Neuronal stem cell (in vitro differentiated cells): ENCODE measurements at regions not wholly inside any gene's neighbourhood (a gene's known extent, or its start where the extent isn't known, plus 50 kb on each side); places are given as distances from the start of the nearest gene placed in this dataset.
A peak's percentile ranks its signal among the peaks of the same experiment; 100 is the strongest.

Experiments
- DNase-seq: peaks from one replicate; pipeline ENCODE4 v3.0.0-alpha.2; 2013; ENCODE audit warnings: low spot score
- H2AFZ ChIP-seq: one replicate; pipeline ENCODE4 v1.6.1; 2013; ENCODE audit warnings: mild to moderate bottlenecking, low read length, inconsistent platforms
- H2AK5ac ChIP-seq: 2 replicates; pipeline ENCODE4 v1.6.1; 2013; ENCODE audit warnings: low read depth, mild to moderate bottlenecking, inconsistent platforms, low read length, moderate library complexity, mixed read lengths
- H2BK120ac ChIP-seq: 2 replicates; pipeline ENCODE4 v1.6.1; 2013; ENCODE audit warnings: low read depth, mild to moderate bottlenecking, inconsistent platforms, low read length, moderate library complexity, mixed read lengths
- H2BK12ac ChIP-seq: one replicate; pipeline ENCODE4 v1.6.1; 2013; ENCODE audit warnings: low read length, inconsistent platforms
- H2BK15ac ChIP-seq: 2 replicates; pipeline ENCODE4 v1.6.1; 2013; ENCODE audit warnings: mild to moderate bottlenecking, low read length, inconsistent platforms, mixed read lengths
- H2BK5ac ChIP-seq: one replicate; pipeline ENCODE4 v1.6.1; 2013; ENCODE audit warnings: inconsistent platforms, mild to moderate bottlenecking, low read length, moderate library complexity
- H3K14ac ChIP-seq: one replicate; pipeline ENCODE4 v1.6.1; 2013; ENCODE audit warnings: low read length, inconsistent platforms
- H3K18ac ChIP-seq: 2 replicates; pipeline ENCODE4 v1.6.1; 2013; ENCODE audit warnings: low read length, inconsistent platforms
- H3K23ac ChIP-seq: 2 replicates; pipeline ENCODE4 v1.6.1; 2013; ENCODE audit warnings: low read depth, mild to moderate bottlenecking, mixed read lengths, low read length, inconsistent platforms; ENCODE audit not compliant: poor library complexity
- H3K27ac ChIP-seq: replicated peaks from 3 replicates; pipeline ENCODE4 v1.5.1; 2013; ENCODE audit warnings: low read length, inconsistent platforms
- H3K27me3 ChIP-seq, 3 experiments: 2 replicates each; pipeline ENCODE4 v1.6.1; 2013; ENCODE audit warnings: low read length in 3 of 3, mild to moderate bottlenecking in 2 of 3, inconsistent platforms in 1 of 3, low read depth in 1 of 3, mixed read lengths in 1 of 3, moderate library complexity in 1 of 3; ENCODE audit not compliant: control insufficient read depth in 3 of 3, insufficient read depth in 3 of 3
- H3K36me3 ChIP-seq, 2 donors: replicated peaks in 1 of 2; 2 replicates each; pipeline ENCODE4 v1.6.1; 2013; ENCODE audit warnings: low read length in 2 of 2; ENCODE audit not compliant: control insufficient read depth in 2 of 2, insufficient read depth in 2 of 2
- H3K4ac ChIP-seq: 2 replicates; pipeline ENCODE4 v1.6.1; 2013; ENCODE audit warnings: inconsistent platforms, mild to moderate bottlenecking, low read length, moderate library complexity
- H3K4me1 ChIP-seq, 2 donors: 1 replicate in 1 of 2; 2 replicates in 1 of 2; pipeline ENCODE4 v1.6.1; 2013; ENCODE audit warnings: low read length in 2 of 2, low read depth in 1 of 2; ENCODE audit not compliant: control insufficient read depth in 2 of 2, insufficient read depth in 1 of 2
- H3K4me2 ChIP-seq: one replicate; pipeline ENCODE4 v1.6.1; 2013; ENCODE audit warnings: mild to moderate bottlenecking, low read length, inconsistent platforms; ENCODE audit not compliant: insufficient read depth, poor library complexity, severe bottlenecking
- H3K4me3 ChIP-seq, 2 donors: 2 replicates each; pipeline ENCODE4 v1.5.1; 2013; ENCODE audit warnings: low read length in 2 of 2, mild to moderate bottlenecking in 2 of 2, inconsistent platforms in 1 of 2, moderate library complexity in 1 of 2
- H3K79me1 ChIP-seq: one replicate; pipeline ENCODE4 v1.6.1; 2013; ENCODE audit warnings: low read depth, mild to moderate bottlenecking, inconsistent platforms, low read length, moderate library complexity
- H3K9ac ChIP-seq: one replicate; pipeline ENCODE4 v1.6.1; 2013; ENCODE audit warnings: mild to moderate bottlenecking, low read depth, low read length, inconsistent platforms; ENCODE audit not compliant: poor library complexity
- H3K9me3 ChIP-seq, 2 donors: replicated peaks in 1 of 2; 2 replicates each; pipeline versions ENCODE3 to v1.6.1; 2013; ENCODE audit warnings: low read length in 2 of 2, mild to moderate bottlenecking in 2 of 2, inconsistent platforms in 1 of 2, low read depth in 1 of 2, mixed read lengths in 1 of 2, moderate library complexity in 1 of 2; ENCODE audit not compliant: control insufficient read depth in 2 of 2, insufficient read depth in 1 of 2
- H4K8ac ChIP-seq: one replicate; pipeline ENCODE4 v1.6.1; 2013; ENCODE audit warnings: low read depth, mild to moderate bottlenecking, inconsistent platforms, low read length, moderate library complexity
- H4K91ac ChIP-seq: one replicate; pipeline ENCODE4 v1.6.1; 2013; ENCODE audit warnings: low read length, low read depth, mild to moderate bottlenecking, inconsistent platforms; ENCODE audit not compliant: poor library complexity
- WGBS, 2 donors: extraction: QIAGEN DNeasy Blood & Tissue Kit; methylation state at CpG; one replicate each; pipeline ENCODE4 v1.1.7; 2013; ENCODE audit warnings: missing lambda C conversion rate in 2 of 2, mixed read lengths in 1 of 2; ENCODE audit not compliant: insufficient read length in 2 of 2, insufficient replicate concordance in 1 of 2; ENCODE audit errors: extremely low coverage in 2 of 2; 5-methylcytosine and 5-hydroxymethylcytosine counted together

DNA sequence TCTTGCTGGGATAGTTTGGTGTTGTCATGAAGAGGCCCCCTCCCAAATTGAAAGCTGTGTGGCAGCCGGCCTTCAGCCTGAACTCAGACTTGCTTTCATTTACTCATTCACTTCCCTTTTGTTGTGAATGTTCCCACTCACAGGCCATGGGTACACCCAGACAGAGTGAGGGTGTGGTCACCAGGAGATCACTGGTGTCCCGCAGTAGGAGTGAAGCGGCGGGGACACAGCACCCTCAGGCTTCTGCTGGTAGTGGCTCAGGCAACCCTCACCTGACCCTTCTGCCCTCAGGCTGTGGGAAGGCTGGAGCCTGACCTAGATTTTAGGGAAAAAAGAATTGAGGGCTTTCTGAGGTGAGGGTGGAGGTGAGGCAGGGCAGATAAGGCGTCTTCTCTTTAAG is 244.4 kb downstream of the SOX2 start:
- Histone ChIP-seq H3K27me3 (no peaks in the 10 kb centered on the region), H2AFZ (peak overlapping the region; percentile 26), H4K8ac (no peak overlapping the region), H3K23ac (no peak overlapping the region), H3K18ac (peak overlapping the region; percentile 92), H3K27ac (no peak overlapping the region), H2BK120ac (no peak overlapping the region), H3K4me1 (peaks cover 0 to 5% of the 10 kb centered on the region in 2 donors), H2AK5ac (no peak overlapping the region), H3K9me3 (no peaks in the 10 kb centered on the region), H2BK15ac (no peak overlapping the region), H3K36me3 (no peaks in the 10 kb centered on the region), H3K4ac (no peak overlapping the region), H3K79me1 (no peaks in the 10 kb centered on the region), H2BK12ac (no peak overlapping the region), H4K91ac (no peak overlapping the region), H3K9ac (no peak overlapping the region), H2BK5ac (no peak overlapping the region), H3K14ac (no peak overlapping the region), H3K4me3 (no peak overlapping the region), H3K4me2 (no peak overlapping the region)
- WGBS, 2 donors: no CpG with 5 or more reads among the region's 5 CpGs
- no peak for DNase-seq

DNA sequence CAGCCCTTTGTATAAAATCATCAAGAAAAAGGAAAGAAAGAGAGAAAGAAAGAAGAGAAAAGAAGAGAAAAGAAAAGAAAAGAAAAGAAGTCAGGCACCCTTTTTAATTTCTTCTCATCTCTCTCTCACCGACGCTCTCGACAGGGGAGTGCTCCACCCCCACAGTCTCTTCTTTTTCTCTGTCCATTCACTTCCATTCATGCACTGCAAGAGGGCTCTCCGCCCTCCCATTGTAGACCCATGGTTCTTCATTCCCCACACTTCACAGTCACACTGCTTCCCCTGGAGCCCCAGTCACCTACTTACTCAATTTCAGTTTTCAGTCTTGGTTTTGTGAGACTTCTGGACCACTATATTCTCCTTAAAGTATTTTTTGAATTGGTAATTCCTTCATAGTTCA is 254.7 kb downstream of the SOX2 start:
- no CpG with 5 or more reads among the region's 4 CpGs for whole genome bisulfite sequencing, 2 donors
- H3K14ac ChIP-seq: no peak overlapping the region
- peak; percentile 18 for DNase-seq

DNA sequence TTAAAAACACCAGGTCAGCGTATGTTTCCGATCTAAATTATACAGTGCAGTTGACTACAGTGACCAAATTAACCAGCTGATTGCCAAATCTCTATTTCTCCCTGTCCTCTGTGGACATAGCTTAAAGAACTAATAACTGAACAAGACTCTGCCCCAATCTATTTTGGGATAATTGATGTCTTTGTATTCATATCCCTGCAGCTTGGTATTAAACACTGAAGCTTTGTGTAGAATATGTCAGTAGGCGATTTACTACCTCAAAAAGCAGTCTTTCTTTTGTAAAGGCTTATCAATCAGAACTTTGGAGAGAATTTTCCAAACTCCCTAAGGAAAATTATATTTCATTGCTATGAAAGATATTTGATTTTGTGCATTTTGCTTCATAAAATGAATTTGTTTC is 258.2 kb downstream of the SOX2 start:
- Histone ChIP-seq H3K36me3 (no peaks in the 10 kb centered on the region), H3K9me3 (no peaks in the 10 kb centered on the region), H2AK5ac (no peak overlapping the region), H3K23ac (no peak overlapping the region), H3K18ac (no peak overlapping the region), H4K8ac (no peak overlapping the region), H2BK120ac (no peak overlapping the region), H3K4me2 (no peak overlapping the region), H3K4me3 (no peak overlapping the region), H3K27ac (no peak overlapping the region), H4K91ac (no peak overlapping the region), H3K27me3 (no peaks in the 10 kb centered on the region), H2AFZ (no peak overlapping the region), H3K9ac (no peak overlapping the region), H2BK5ac (no peak overlapping the region), H3K4me1 (peaks cover 6 to 9% of the 10 kb centered on the region in 2 donors), H2BK12ac (no peak overlapping the region), H2BK15ac (no peak overlapping the region), H3K79me1 (no peaks in the 10 kb centered on the region), H3K4ac (no peak overlapping the region), H3K14ac (no peak overlapping the region)
- DNase-seq: no peak
- WGBS, 2 donors: no CpG with 5 or more reads among the region's 3 CpGs

More for the DNA sequence above, 254.7 kb downstream of the SOX2 start:
- no peak overlapping the region for H4K8ac ChIP-seq
- no peak overlapping the region for H2AK5ac ChIP-seq
- peak overlapping the region; percentile 51 for H2AFZ ChIP-seq
- H3K27ac ChIP-seq: peak overlapping the region; percentile 37
- no peaks in the 10 kb centered on the region for H3K9me3 ChIP-seq
- H3K27me3 ChIP-seq: no peaks in the 10 kb centered on the region
- H3K9ac ChIP-seq: no peak overlapping the region
- H4K91ac ChIP-seq: no peak overlapping the region
- H2BK15ac ChIP-seq: no peak overlapping the region
- H3K18ac ChIP-seq: no peak overlapping the region
- no peak overlapping the region for H3K4me3 ChIP-seq
- H3K36me3 ChIP-seq: no peaks in the 10 kb centered on the region
- no peak overlapping the region for H2BK5ac ChIP-seq
- no peak overlapping the region for H3K23ac ChIP-seq
- peaks cover 6 to 8% of the 10 kb centered on the region in 2 donors for H3K4me1 ChIP-seq
- no peak overlapping the region for H2BK120ac ChIP-seq
- H3K4me2 ChIP-seq: no peak overlapping the region
- no peaks in the 10 kb centered on the region for H3K79me1 ChIP-seq
- no peak overlapping the region for H2BK12ac ChIP-seq
- H3K4ac ChIP-seq: no peak overlapping the region

DNA sequence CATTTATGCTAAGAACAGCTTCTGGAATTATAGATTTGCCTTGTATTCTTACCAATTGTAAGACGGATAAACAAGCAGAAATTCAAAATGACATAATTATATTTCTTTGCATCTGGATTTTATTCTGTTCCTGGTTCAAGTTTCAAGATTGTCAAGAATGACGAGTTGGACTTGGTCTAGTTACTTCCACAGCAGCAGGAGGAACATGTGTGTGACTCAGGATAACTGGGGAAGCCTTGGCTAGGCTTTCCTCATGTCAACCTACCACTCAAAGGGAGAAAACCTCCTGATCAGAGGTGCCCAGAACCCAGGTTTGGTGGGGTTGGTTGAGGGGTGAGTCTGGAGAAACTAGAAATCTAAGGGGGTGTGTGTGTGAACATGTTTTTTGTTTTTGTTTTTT is 259.7 kb downstream of the SOX2 start:
- H3K36me3 ChIP-seq: no peaks in the 10 kb centered on the region
- peaks cover 3 to 4% of the 10 kb centered on the region in 2 donors for H3K4me1 ChIP-seq
- H3K79me1 ChIP-seq: no peaks in the 10 kb centered on the region
- H2AK5ac ChIP-seq: no peak overlapping the region
- H3K4me3 ChIP-seq: no peak overlapping the region
- H2BK5ac ChIP-seq: no peak overlapping the region
- no peak overlapping the region for H3K14ac ChIP-seq
- no peak overlapping the region for H3K18ac ChIP-seq
- no peak overlapping the region for H2BK12ac ChIP-seq
- no peaks in the 10 kb centered on the region for H3K27me3 ChIP-seq
- no CpG with 5 or more reads among the region's 2 CpGs for WGBS, 2 donors
- no peak overlapping the region for H3K9ac ChIP-seq
- no peak overlapping the region for H2AFZ ChIP-seq
- H3K23ac ChIP-seq: no peak overlapping the region
- no peak overlapping the region for H4K91ac ChIP-seq
- H2BK15ac ChIP-seq: no peak overlapping the region
- no peak overlapping the region for H4K8ac ChIP-seq
- DNase-seq: no peak
- no peaks in the 10 kb centered on the region for H3K9me3 ChIP-seq
- H3K4me2 ChIP-seq: no peak overlapping the region
- no peak overlapping the region for H3K27ac ChIP-seq
- H2BK120ac ChIP-seq: no peak overlapping the region
- no peak overlapping the region for H3K4ac ChIP-seq
